Colonic mucosa (tissue), 4 donors: ENCODE measurements at regions not wholly inside any gene's neighbourhood (a gene's known extent, or its start where the extent isn't known, plus 50 kb on each side); places are given as distances from the start of the nearest gene placed in this dataset.

Source experiments
- DNase-seq: peaks from one replicate; pipeline ENCODE4 v3.0.0-alpha.2; 2020
- H3K27ac ChIP-seq: fragments of 200-600 bp; one replicate; pipeline ENCODE4 v1.8.0; 2021
- H3K27me3 ChIP-seq: fragments of 200-600 bp; one replicate; pipeline ENCODE4 v1.8.0; 2021
- H3K36me3 ChIP-seq: fragments of 200-600 bp; one replicate; pipeline ENCODE4 v1.8.0; 2021
- H3K4me1 ChIP-seq: fragments of 200-600 bp; one replicate; pipeline ENCODE4 v1.8.0; 2021; ENCODE audit warnings: mild to moderate bottlenecking
- H3K4me3 ChIP-seq: fragments of 200-600 bp; one replicate; pipeline ENCODE4 v1.8.0; 2021
- H3K9ac ChIP-seq, 2 donors: one replicate each; pipeline ENCODE4 v1.7.0; 2013; ENCODE audit warnings: control low read depth in 2 of 2, low read depth in 2 of 2, low read length in 2 of 2
- H3K9me3 ChIP-seq: fragments of 200-600 bp; one replicate; pipeline ENCODE4 v1.8.0; 2021
- intact Hi-C: fragments of 100-400 bp; cut with DNase I; formaldehyde crosslinking; loops from one replicate; pipeline ENCODE4 v1.14.1; 2022
- TF ChIP-seq, protein P1 (sequence below): fragments of 200-600 bp; IDR thresholded peaks from one replicate; pipeline ENCODE4 v1.8.0; 2022; ENCODE audit warnings: antibody characterized with exemption, mild to moderate bottlenecking
- donor health status: healthy.
- donor health status: DM: no; HTN: no; CAD: no.
- donor health status: DM: no; HTN: no; CAD: no.

- H3K27ac ChIP-seq = no peak overlapping the region
- DNase-seq = no peak
- H3K27me3 ChIP-seq = no peaks in the 10 kb centered on the region
- no peak overlapping the region for H3K4me3 ChIP-seq
- H3K36me3 ChIP-seq = no peaks in the 10 kb centered on the region
- H3K9me3 ChIP-seq = no peaks in the 10 kb centered on the region
- TF ChIP-seq, protein P1, sequence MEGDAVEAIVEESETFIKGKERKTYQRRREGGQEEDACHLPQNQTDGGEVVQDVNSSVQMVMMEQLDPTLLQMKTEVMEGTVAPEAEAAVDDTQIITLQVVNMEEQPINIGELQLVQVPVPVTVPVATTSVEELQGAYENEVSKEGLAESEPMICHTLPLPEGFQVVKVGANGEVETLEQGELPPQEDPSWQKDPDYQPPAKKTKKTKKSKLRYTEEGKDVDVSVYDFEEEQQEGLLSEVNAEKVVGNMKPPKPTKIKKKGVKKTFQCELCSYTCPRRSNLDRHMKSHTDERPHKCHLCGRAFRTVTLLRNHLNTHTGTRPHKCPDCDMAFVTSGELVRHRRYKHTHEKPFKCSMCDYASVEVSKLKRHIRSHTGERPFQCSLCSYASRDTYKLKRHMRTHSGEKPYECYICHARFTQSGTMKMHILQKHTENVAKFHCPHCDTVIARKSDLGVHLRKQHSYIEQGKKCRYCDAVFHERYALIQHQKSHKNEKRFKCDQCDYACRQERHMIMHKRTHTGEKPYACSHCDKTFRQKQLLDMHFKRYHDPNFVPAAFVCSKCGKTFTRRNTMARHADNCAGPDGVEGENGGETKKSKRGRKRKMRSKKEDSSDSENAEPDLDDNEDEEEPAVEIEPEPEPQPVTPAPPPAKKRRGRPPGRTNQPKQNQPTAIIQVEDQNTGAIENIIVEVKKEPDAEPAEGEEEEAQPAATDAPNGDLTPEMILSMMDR = no peak
- H3K4me1 ChIP-seq = no peaks in the 10 kb centered on the region
- no peak overlapping the region for H3K9ac ChIP-seq
- intact Hi-C loops = no loop called here
Observed at GRCh38 chr22:47769652-47770051, 1007.2 kb downstream of the TBC1D22A start.

GRCh38 chr22:47768027-47768426 lies 1005.6 kb downstream of the TBC1D22A start:
- DNase-seq = no peak
- no peak overlapping the region for H3K4me3 ChIP-seq
- H3K36me3 ChIP-seq = no peaks in the 10 kb centered on the region
- no peaks in the 10 kb centered on the region for H3K27me3 ChIP-seq
- TF ChIP-seq, protein P1 = no peak
- no peaks in the 10 kb centered on the region for H3K4me1 ChIP-seq
- H3K27ac ChIP-seq = no peak overlapping the region
- H3K9me3 ChIP-seq = no peaks in the 10 kb centered on the region
- intact Hi-C loops = no loop called here
- H3K9ac ChIP-seq = no peak overlapping the region

DNA sequence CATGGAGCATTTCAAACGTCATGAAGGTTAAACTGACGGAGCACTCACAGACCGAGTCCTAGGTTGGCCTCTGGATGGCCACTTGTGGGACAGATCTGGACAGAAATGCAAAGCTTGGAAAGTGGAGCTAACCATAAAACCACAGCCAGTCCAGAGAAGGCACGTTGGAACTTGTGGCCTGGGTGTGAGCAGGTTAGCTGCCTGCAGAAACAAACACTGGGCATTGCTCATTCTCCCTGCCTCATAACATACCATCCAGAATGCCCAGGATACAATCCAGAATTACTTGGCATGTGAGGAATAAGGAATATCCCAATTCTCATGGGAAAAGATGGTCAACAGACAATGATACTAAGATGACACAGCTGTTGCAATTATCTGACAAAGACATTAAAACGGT lies 1005.0 kb downstream of the TBC1D22A start:
- H3K27ac ChIP-seq = no peak overlapping the region
- H3K9ac ChIP-seq = no peak overlapping the region
- intact Hi-C loops = no loop called here
- no peaks in the 10 kb centered on the region for H3K9me3 ChIP-seq
- H3K27me3 ChIP-seq = no peaks in the 10 kb centered on the region
- no peaks in the 10 kb centered on the region for H3K4me1 ChIP-seq
- no peak for DNase-seq
- no peaks in the 10 kb centered on the region for H3K36me3 ChIP-seq
- H3K4me3 ChIP-seq = no peak overlapping the region
- TF ChIP-seq, protein P1 = no peak

- Histone ChIP-seq H3K4me1 (no peaks in the 10 kb centered on the region), H3K4me3 (no peak overlapping the region), H3K9me3 (no peaks in the 10 kb centered on the region), H3K36me3 (no peaks in the 10 kb centered on the region), H3K9ac (no peak overlapping the region), H3K27me3 (no peaks in the 10 kb centered on the region), H3K27ac (no peak overlapping the region)
- intact Hi-C loops = no loop called here
- DNase-seq = no peak
- TF ChIP-seq, protein P1 = no peak
Observed at GRCh38 chr22:47765757-47766156, 1003.3 kb downstream of the TBC1D22A start.

DNA sequence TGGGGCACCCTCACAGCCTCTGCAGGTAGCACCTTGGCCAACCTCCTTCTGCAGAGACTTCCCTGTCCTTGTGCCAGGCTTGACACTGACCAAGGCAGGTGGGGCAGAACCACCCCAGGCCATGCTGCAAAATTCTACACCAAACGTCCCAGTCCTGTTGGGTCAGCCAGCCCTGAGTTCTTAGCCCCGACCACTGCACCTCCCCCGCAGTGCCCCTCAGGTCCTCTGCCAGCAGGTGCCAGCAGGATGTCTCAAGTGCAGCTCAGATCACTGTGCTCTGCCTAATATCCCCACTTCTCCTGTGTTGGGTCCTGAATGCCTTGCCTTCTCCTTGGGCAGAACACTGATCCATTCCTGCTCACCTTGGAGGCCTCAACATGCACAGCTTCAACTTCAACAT lies 999.7 kb downstream of the TBC1D22A start:
- Histone ChIP-seq H3K4me1 (no peaks in the 10 kb centered on the region), H3K9me3 (no peaks in the 10 kb centered on the region), H3K36me3 (no peaks in the 10 kb centered on the region), H3K27me3 (no peaks in the 10 kb centered on the region), H3K27ac (no peak overlapping the region), H3K9ac (no peak overlapping the region), H3K4me3 (no peak overlapping the region)
- TF ChIP-seq, protein P1 = no peak
- DNase-seq = no peak
- intact Hi-C loops = no loop called here

- TF ChIP-seq, protein P1 = no peak
- DNase-seq = no peak
- Histone ChIP-seq H3K27me3 (no peaks in the 10 kb centered on the region), H3K4me3 (no peak overlapping the region), H3K4me1 (no peaks in the 10 kb centered on the region), H3K27ac (no peak overlapping the region), H3K9ac (no peak overlapping the region), H3K9me3 (no peaks in the 10 kb centered on the region), H3K36me3 (no peaks in the 10 kb centered on the region)
- intact Hi-C loops = no loop called here
Observed at GRCh38 chr22:47759909-47760308, 997.5 kb downstream of the TBC1D22A start.
